K562 (cell line): ENCODE measurements at regions not wholly inside any gene's neighbourhood (a gene's known extent, or its start where the extent isn't known, plus 50 kb on each side); places are given as distances from the start of the nearest gene placed in this dataset.

ENCODE experiments used
- CEBPB ChIP-seq: fragments of 450-650 bp; IDR thresholded peaks from 2 replicates; pipeline ENCODE4 v1.6.1; 2016; ENCODE audit warnings: missing genetic modification characterization, missing compliant biosample characterization
- CTCF ChIP-seq, 3 experiments: IDR thresholded peaks in 2 of 3; conservative IDR thresholded peaks in 1 of 3; 2 replicates each; pipeline ENCODE4 v1.5.1; 2011 to 2012; ENCODE audit warnings: low read length in 3 of 3, mild to moderate bottlenecking in 3 of 3, control low read depth in 2 of 3, improper control_type of control experiment in 1 of 3, inconsistent platforms in 1 of 3, low read depth in 1 of 3, mixed read lengths in 1 of 3, moderate library complexity in 1 of 3; ENCODE audit not compliant: insufficient read depth in 2 of 3
- SIN3A ChIP-seq, 2 experiments: fragments of 150-350 bp in 1 of 2; IDR thresholded peaks; 2 replicates each; pipeline ENCODE4 v1.6.1; 2011 to 2016; ENCODE audit warnings: borderline replicate concordance in 2 of 2, low read depth in 2 of 2, low read length in 2 of 2, mild to moderate bottlenecking in 2 of 2, moderate library complexity in 2 of 2; ENCODE audit not compliant: control insufficient read depth in 1 of 2
- ZNF24 ChIP-seq: fragments of 450-650 bp; IDR thresholded peaks from 2 replicates; pipeline ENCODE4 v1.6.1; 2016
- ZNF766 ChIP-seq: fragments of 200-800 bp; sonication (Bioruptor generic); conservative IDR thresholded peaks from 2 replicates; pipeline ENCODE4 v1.6.1; 2016; ENCODE audit warnings: missing genetic modification characterization, missing compliant biosample characterization

- TF ChIP-seq CTCF (IDR thresholded peaks at IDR 0.05 in 2 of 3, conservative IDR thresholded peaks at IDR 0.05 in 1 of 3; ENCODE audit: insufficient read depth in 2 of 3, low read depth in 1 of 3, low read length in 3 of 3) (no peak), ZNF766 (CRISPR knock-in tag) (no peak), CEBPB (tag) (no peak), ZNF24 (no peak), SIN3A (IDR thresholded peaks at IDR 0.05; ENCODE audit: borderline replicate concordance in 2 of 2, control insufficient read depth in 1 of 2, low read depth in 2 of 2, low read length in 2 of 2) (no peak)
Measured at GRCh38 chr3:144312702-144313101, 341.1 kb downstream of the DIPK2A start.
